Upper lobe of left lung (tissue), 4 donors: ENCODE measurements at regions not wholly inside any gene's neighbourhood (a gene's known extent, or its start where the extent isn't known, plus 50 kb on each side); places are given as distances from the start of the nearest gene placed in this dataset.

Experiments used
- POLR2AphosphoS5 ChIP-seq, 2 donors: sonication (generic); formaldehyde crosslinking; IDR thresholded peaks; one replicate each; pipeline ENCODE4 v1.5.1; 2017; ENCODE audit warnings: antibody characterized with exemption in 2 of 2
- TF ChIP-seq, protein P1 (sequence below), 6 experiments: fragments of 450-650 bp in 4 of 6; fragments of 200-600 bp in 2 of 6; sonication (generic) in 2 of 6; IDR thresholded peaks; one replicate each; pipeline ENCODE4 v1.5.1; 2016 to 2019; ENCODE audit warnings: antibody characterized with exemption in 6 of 6

DNA sequence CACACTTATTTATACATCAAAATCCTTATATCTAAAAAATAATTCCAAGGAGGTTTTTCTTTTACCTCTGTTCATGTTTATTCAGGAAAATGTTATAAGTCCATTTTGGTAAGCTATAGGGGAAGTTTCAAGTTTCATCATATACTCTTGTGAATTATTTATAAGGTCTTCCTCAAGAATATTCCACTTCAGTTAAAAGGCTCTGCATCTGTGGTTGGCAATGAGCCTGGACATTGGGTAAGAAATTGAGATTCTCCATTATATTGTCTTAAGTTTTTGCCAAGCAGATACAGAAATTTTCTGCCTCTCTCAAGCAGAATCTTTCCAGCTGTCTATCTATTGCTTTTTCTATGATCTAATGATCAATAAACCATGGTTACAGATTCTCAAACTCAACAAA is 641.9 kb downstream of the NLGN4X start:
- TF ChIP-seq, protein P1, sequence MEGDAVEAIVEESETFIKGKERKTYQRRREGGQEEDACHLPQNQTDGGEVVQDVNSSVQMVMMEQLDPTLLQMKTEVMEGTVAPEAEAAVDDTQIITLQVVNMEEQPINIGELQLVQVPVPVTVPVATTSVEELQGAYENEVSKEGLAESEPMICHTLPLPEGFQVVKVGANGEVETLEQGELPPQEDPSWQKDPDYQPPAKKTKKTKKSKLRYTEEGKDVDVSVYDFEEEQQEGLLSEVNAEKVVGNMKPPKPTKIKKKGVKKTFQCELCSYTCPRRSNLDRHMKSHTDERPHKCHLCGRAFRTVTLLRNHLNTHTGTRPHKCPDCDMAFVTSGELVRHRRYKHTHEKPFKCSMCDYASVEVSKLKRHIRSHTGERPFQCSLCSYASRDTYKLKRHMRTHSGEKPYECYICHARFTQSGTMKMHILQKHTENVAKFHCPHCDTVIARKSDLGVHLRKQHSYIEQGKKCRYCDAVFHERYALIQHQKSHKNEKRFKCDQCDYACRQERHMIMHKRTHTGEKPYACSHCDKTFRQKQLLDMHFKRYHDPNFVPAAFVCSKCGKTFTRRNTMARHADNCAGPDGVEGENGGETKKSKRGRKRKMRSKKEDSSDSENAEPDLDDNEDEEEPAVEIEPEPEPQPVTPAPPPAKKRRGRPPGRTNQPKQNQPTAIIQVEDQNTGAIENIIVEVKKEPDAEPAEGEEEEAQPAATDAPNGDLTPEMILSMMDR (IDR thresholded peaks at IDR 0.05): no peak
- no peak for TF ChIP-seq POLR2AphosphoS5 (IDR thresholded peaks at IDR 0.05)
